ENCODE measurements at regions not wholly inside any gene's neighbourhood (a gene's known extent, or its start where the extent isn't known, plus 50 kb on each side); places are given as distances from the start of the nearest gene placed in this dataset.

DNA sequence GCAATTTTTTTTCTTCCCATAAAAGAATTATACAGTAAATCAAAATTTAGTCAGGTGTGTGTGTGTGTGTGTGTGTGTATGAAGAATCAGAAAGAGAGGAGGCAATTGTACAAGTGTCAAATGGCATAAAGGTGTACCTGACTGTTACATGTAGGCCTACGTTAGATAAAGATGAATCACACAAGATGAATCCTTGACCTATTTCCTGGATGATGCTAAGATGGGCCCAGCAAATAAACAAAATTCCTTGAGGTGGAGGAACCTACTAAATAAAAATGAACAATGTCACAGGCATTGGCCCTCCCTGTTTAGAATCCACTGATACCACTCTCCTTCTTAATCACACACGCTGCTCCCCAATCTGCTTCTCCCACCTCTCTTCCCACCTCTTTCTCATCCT is 79.7 kb upstream of the LRATD1 start:
- TF ChIP-seq, protein P1, sequence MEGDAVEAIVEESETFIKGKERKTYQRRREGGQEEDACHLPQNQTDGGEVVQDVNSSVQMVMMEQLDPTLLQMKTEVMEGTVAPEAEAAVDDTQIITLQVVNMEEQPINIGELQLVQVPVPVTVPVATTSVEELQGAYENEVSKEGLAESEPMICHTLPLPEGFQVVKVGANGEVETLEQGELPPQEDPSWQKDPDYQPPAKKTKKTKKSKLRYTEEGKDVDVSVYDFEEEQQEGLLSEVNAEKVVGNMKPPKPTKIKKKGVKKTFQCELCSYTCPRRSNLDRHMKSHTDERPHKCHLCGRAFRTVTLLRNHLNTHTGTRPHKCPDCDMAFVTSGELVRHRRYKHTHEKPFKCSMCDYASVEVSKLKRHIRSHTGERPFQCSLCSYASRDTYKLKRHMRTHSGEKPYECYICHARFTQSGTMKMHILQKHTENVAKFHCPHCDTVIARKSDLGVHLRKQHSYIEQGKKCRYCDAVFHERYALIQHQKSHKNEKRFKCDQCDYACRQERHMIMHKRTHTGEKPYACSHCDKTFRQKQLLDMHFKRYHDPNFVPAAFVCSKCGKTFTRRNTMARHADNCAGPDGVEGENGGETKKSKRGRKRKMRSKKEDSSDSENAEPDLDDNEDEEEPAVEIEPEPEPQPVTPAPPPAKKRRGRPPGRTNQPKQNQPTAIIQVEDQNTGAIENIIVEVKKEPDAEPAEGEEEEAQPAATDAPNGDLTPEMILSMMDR (IDR thresholded peaks at IDR 0.05; ENCODE audit: low read length), result no peak
- TF ChIP-seq EZH2 (optimal IDR thresholded peaks at IDR 0.05; ENCODE audit: low read depth, low read length), result no peak
- TF ChIP-seq EZH2phosphoT487 (IDR thresholded peaks at IDR 0.05; ENCODE audit: low read length), result no peak
